Neural progenitor cell (in vitro differentiated cells): ENCODE measurements at regions not wholly inside any gene's neighbourhood (a gene's known extent, or its start where the extent isn't known, plus 50 kb on each side); places are given as distances from the start of the nearest gene placed in this dataset.

Source experiments
- CTCF ChIP-seq: fragments of 200-600 bp; sonication (generic); IDR thresholded peaks from 2 replicates; pipeline ENCODE4 v1.5.1; 2017; ENCODE audit warnings: antibody characterized with exemption, mild to moderate bottlenecking
- EZH2 ChIP-seq: fragments of 200-600 bp; sonication (generic); IDR thresholded peaks from 2 replicates; pipeline ENCODE4 v1.6.1; 2017; ENCODE audit warnings: antibody characterized with exemption, mild to moderate bottlenecking, moderate library complexity
- EZH2phosphoT487 ChIP-seq: fragments of 200-600 bp; sonication (generic); IDR thresholded peaks from 2 replicates; pipeline ENCODE4 v1.6.1; 2017; ENCODE audit warnings: antibody characterized with exemption

- TF ChIP-seq CTCF (no peak), EZH2 (no peak), EZH2phosphoT487 (no peak)
These were observed 121.9 kb upstream of the PRL start for GRCh38 chr6:22418714-22419113.
